Right lobe of liver (tissue), 6 donors: ENCODE measurements at regions not wholly inside any gene's neighbourhood (a gene's known extent, or its start where the extent isn't known, plus 50 kb on each side); places are given as distances from the start of the nearest gene placed in this dataset.

Source experiments
- ATAC-seq, 4 donors: fragments of 200-7000 bp; cut with Tn5 transposase; one replicate each; pipeline ENCODE4 v1.9.1; 2020; ENCODE audit warnings: mild to moderate bottlenecking in 4 of 4, moderate library complexity in 4 of 4
- DNase-seq, 3 donors: peaks; one replicate each; pipeline ENCODE4 v3.0.0-alpha.2; 2020
- H3K27ac ChIP-seq, 3 donors: fragments of 200-600 bp; one replicate each; pipeline ENCODE4 v1.8.0; 2022
- H3K27me3 ChIP-seq, 2 donors: fragments of 200-600 bp; one replicate each; pipeline ENCODE4 v1.8.0; 2022
- H3K36me3 ChIP-seq, 4 donors: fragments of 200-600 bp; sonication (generic) in 1 of 4; one replicate each; pipeline versions ENCODE4 v1.5.1 to v1.8.0; 2017 to 2022; ENCODE audit warnings: control low read depth in 1 of 4
- H3K4me1 ChIP-seq, 4 donors: fragments of 200-600 bp; sonication (generic) in 1 of 4; one replicate each; pipeline versions ENCODE4 v1.5.1 to v1.8.0; 2017 to 2022; ENCODE audit warnings: control low read depth in 1 of 4
- H3K4me3 ChIP-seq, 3 donors: fragments of 200-600 bp; one replicate each; pipeline ENCODE4 v1.8.0; 2022
- H3K9me3 ChIP-seq, 4 donors: fragments of 200-600 bp; sonication (generic) in 1 of 4; one replicate each; pipeline versions ENCODE4 v1.5.1 to v1.8.0; 2017 to 2022; ENCODE audit warnings: control low read depth in 1 of 4
- POLR2A ChIP-seq: fragments of 450-650 bp; IDR thresholded peaks from one replicate; pipeline ENCODE4 v1.6.1; 2017; ENCODE audit warnings: antibody characterized with exemption, mild to moderate bottlenecking
- WGBS: methylation state at CpG from one replicate; pipeline ENCODE4 v1.1.6; 2018; ENCODE audit warnings: low coverage, low lambda C conversion rate; ENCODE audit not compliant: insufficient coverage; ENCODE audit errors: missing lambda C conversion rate; 5-methylcytosine and 5-hydroxymethylcytosine counted together
- intact Hi-C, 2 donors: fragments of 100-400 bp; cut with DNase I; formaldehyde crosslinking; loops; one replicate each; pipeline versions ENCODE4 v1.11.2 to v1.14.1; 2022
- TF ChIP-seq, protein P1 (sequence below), 4 donors: fragments of 200-600 bp in 3 of 4; fragments of 450-650 bp in 1 of 4; IDR thresholded peaks; one replicate each; pipeline versions ENCODE4 v1.5.1 to v1.8.0; 2016 to 2022; ENCODE audit warnings: antibody characterized with exemption in 4 of 4, mild to moderate bottlenecking in 2 of 4
- donor health status: DM: no; HTN: yes; CAD: no.
- donor health status: DM: no; HTN: no; CAD: no.
- donor health status: DM: no; HTN: no; CAD: no.
- donor health status: DM: no; HTN: yes; CAD: no.
- donor health status: DM: no; HTN: yes; CAD: no.

DNA sequence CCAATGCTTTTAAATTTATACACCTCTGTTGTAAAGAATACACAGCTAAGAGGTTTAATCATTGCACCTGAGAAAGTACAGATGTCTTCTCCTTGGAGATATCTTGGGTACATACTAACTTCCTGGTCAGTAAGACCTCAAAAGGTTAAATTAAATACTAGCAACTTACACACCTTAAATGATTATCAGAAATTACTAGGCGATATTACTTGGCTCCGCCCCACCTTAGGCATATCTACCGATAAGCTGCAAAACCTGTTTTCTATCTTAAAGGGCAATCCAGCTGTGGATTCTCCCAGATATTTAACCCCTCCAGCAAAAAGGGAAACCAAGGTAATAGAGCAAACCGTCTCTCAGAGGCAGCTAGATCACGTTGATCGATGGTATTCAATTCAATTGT is 819.4 kb downstream of the FAM133A start:
- Histone ChIP-seq H3K36me3 (no peaks in the 10 kb centered on the region), H3K9me3 (no peaks in the 10 kb centered on the region), H3K27me3 (no peaks in the 10 kb centered on the region), H3K4me3 (no peak overlapping the region), H3K27ac (no peak overlapping the region), H3K4me1 (no peaks in the 10 kb centered on the region)
- intact Hi-C loops, result no loop called here
- no peak for DNase-seq
- ATAC-seq, result no peak
- 45% methylated on average over 6 of the region's 6 CpGs for WGBS
- TF ChIP-seq POLR2A, result no peak
- TF ChIP-seq, protein P1, sequence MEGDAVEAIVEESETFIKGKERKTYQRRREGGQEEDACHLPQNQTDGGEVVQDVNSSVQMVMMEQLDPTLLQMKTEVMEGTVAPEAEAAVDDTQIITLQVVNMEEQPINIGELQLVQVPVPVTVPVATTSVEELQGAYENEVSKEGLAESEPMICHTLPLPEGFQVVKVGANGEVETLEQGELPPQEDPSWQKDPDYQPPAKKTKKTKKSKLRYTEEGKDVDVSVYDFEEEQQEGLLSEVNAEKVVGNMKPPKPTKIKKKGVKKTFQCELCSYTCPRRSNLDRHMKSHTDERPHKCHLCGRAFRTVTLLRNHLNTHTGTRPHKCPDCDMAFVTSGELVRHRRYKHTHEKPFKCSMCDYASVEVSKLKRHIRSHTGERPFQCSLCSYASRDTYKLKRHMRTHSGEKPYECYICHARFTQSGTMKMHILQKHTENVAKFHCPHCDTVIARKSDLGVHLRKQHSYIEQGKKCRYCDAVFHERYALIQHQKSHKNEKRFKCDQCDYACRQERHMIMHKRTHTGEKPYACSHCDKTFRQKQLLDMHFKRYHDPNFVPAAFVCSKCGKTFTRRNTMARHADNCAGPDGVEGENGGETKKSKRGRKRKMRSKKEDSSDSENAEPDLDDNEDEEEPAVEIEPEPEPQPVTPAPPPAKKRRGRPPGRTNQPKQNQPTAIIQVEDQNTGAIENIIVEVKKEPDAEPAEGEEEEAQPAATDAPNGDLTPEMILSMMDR (IDR thresholded peaks at IDR 0.05), result no peak

DNA sequence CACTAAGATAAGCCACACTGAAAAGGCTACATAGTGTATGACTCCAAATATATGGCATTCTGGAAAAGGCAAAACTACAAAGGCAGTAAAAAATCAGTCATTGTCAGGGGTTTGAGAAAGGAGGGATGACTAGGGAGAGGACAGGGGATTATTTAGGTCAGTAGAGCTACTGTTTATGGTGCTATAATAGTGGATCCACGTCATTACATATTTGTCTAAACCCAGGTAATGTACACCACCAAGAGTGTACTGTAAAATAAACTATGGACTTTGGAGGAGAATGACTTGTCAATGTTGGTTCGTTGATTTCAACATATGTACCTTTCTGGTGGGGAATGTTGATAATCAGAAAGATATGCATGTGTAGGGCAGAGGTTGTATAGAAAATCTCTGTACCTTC is 837.6 kb downstream of the FAM133A start:
- H3K4me1 ChIP-seq, result no peaks in the 10 kb centered on the region
- H3K27me3 ChIP-seq, result no peaks in the 10 kb centered on the region
- no peaks in the 10 kb centered on the region for H3K9me3 ChIP-seq
- no peak overlapping the region for H3K27ac ChIP-seq
- TF ChIP-seq, protein P1 (IDR thresholded peaks at IDR 0.05), result no peak
- no peak for TF ChIP-seq POLR2A
- intact Hi-C loops, result no loop called here
- 28% methylated on average over 2 of the region's 2 CpGs for WGBS
- no peak for ATAC-seq
- no peak overlapping the region for H3K4me3 ChIP-seq
- no peak for DNase-seq
- H3K36me3 ChIP-seq, result no peaks in the 10 kb centered on the region

DNA sequence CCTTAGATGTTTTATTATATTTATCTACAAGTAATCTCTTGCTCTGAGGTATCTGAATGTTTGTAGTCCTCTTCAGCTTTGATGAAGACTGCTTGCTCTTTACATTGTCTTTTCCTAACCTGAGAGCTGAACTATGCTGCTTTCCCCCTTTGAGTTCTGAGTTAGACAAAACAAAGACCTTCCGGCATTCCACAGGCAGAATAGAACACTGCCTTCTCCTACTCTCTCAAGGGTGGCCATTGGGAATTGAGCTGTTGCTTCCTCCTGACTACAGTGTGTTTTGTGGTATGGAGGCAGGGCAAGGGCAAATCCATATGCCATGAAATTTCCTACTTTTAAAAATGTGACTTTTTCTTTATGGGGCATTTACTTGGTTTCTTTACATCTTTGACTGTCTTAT is 841.0 kb downstream of the FAM133A start:
- DNase-seq, result no peak
- H3K9me3 ChIP-seq, result no peaks in the 10 kb centered on the region
- no peaks in the 10 kb centered on the region for H3K36me3 ChIP-seq
- H3K4me3 ChIP-seq, result no peak overlapping the region
- WGBS, result 50% methylated on average over 1 of the region's 1 CpG
- H3K4me1 ChIP-seq, result no peaks in the 10 kb centered on the region
- no peak for TF ChIP-seq POLR2A
- TF ChIP-seq, protein P1 (IDR thresholded peaks at IDR 0.05), result no peak
- ATAC-seq, result no peak
- no peak overlapping the region for H3K27ac ChIP-seq
- H3K27me3 ChIP-seq, result no peaks in the 10 kb centered on the region
- intact Hi-C loops, result no loop called here

DNA sequence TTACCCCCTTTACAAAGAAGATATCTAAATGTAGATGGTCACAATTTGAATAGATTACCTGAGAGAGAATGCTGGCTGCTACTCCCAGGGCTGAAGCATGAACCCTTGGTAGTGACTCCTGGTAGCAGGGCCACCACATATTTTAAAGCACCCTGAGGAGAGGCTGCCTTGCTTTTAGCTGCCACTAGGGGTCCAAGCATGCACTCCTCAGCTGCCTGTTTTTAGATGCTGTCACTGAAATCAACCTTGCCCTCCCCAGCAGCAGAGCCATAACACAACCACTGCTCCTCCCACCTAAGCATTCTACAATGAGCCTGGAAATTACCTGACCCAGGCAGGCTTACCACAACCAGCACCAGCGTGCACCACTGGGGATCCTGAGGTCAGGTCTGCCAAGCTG is 850.9 kb downstream of the FAM133A start:
- no peak overlapping the region for H3K27ac ChIP-seq
- no peaks in the 10 kb centered on the region for H3K9me3 ChIP-seq
- no peaks in the 10 kb centered on the region for H3K4me1 ChIP-seq
- H3K36me3 ChIP-seq, result no peaks in the 10 kb centered on the region
- H3K4me3 ChIP-seq, result no peak overlapping the region
- no peak for DNase-seq
- no peak for TF ChIP-seq POLR2A
- TF ChIP-seq, protein P1 (IDR thresholded peaks at IDR 0.05), result peak in 2 of 4 donors; percentile 7 to 8
- no peaks in the 10 kb centered on the region for H3K27me3 ChIP-seq
- no peak for ATAC-seq
- WGBS, result 27% methylated on average over 1 of the region's 1 CpG
- intact Hi-C loops, result no loop called here

DNA sequence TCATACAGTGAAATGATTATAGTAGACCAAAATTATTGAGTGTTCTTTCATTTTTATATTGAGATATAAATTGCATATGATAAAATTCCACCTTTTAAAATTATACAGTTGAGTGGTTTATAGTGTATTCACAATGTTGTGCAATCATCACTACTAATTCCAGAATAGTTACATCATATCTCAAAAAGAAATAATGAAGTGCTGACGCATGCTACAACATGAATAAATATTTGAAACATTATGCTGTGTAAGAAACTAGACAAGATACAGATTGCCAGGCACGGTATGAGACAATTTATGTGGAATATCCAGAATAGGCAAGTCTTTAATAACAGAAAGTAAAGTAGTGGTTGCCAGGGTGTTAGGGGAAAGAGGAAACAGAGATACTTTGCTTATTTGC is 871.7 kb downstream of the FAM133A start:
- Histone ChIP-seq H3K9me3 (no peaks in the 10 kb centered on the region), H3K27ac (no peak overlapping the region), H3K4me3 (no peak overlapping the region), H3K36me3 (no peaks in the 10 kb centered on the region), H3K4me1 (no peaks in the 10 kb centered on the region), H3K27me3 (peaks cover 0 to 5% of the 10 kb centered on the region in 2 donors)
- DNase-seq (no peak), ATAC-seq (no peak)
- WGBS, result 44% methylated on average over 2 of the region's 2 CpGs
- intact Hi-C loops, result no loop called here
- TF ChIP-seq POLR2A, result no peak
- TF ChIP-seq, protein P1 (IDR thresholded peaks at IDR 0.05), result no peak
